Astrocyte (in vitro differentiated cells and primary cell): ENCODE measurements at regions not wholly inside any gene's neighbourhood (a gene's known extent, or its start where the extent isn't known, plus 50 kb on each side); places are given as distances from the start of the nearest gene placed in this dataset.

Experiments used
- DNase-seq: peaks from one replicate; pipeline ENCODE4 v3.0.0-alpha.2; 2010; ENCODE audit warnings: low read depth
- FAIRE-seq: peaks from 2 replicates; lab custom pipeline; 2011; peaks lifted over from hg19 to GRCh38; lab: Jason Lieb, UNC
- H2AFZ ChIP-seq: 2 replicates; pipeline ENCODE4 v1.6.0; 2012; ENCODE audit warnings: low read depth, low read length, inconsistent platforms
- H3K27ac ChIP-seq: 2 replicates; pipeline ENCODE4 v1.5.1; 2011; ENCODE audit warnings: low read depth, low read length, inconsistent platforms
- H3K27me3 ChIP-seq: 2 replicates; pipeline ENCODE4 v1.6.0; 2011; ENCODE audit warnings: low read length, inconsistent platforms; ENCODE audit not compliant: insufficient read depth
- H3K36me3 ChIP-seq: 2 replicates; pipeline ENCODE4 v1.5.1; 2011; ENCODE audit warnings: low read length, inconsistent platforms; ENCODE audit not compliant: insufficient read depth
- H3K4me1 ChIP-seq: 2 replicates; pipeline ENCODE4 v1.5.1; 2011; ENCODE audit warnings: low read length, inconsistent platforms; ENCODE audit not compliant: insufficient read depth
- H3K4me2 ChIP-seq: 2 replicates; pipeline ENCODE4 v1.6.0; 2012; ENCODE audit warnings: low read length, inconsistent platforms
- H3K4me3 ChIP-seq: 2 replicates; pipeline ENCODE4 v1.5.1; 2011; ENCODE audit warnings: low read depth, mild to moderate bottlenecking, low read length, inconsistent platforms; ENCODE audit not compliant: insufficient read depth
- H3K79me2 ChIP-seq: 2 replicates; pipeline ENCODE4 v1.6.0; 2012; ENCODE audit warnings: mild to moderate bottlenecking, low read length, inconsistent platforms; ENCODE audit not compliant: insufficient read depth
- H3K9ac ChIP-seq: 2 replicates; pipeline ENCODE4 v1.6.0; 2012; ENCODE audit warnings: mild to moderate bottlenecking, low read length, inconsistent platforms
- H3K9me3 ChIP-seq: 2 replicates; pipeline ENCODE4 v1.5.1; 2012; ENCODE audit warnings: low read depth, mild to moderate bottlenecking, low read length, inconsistent platforms; ENCODE audit not compliant: insufficient read depth
- H4K20me1 ChIP-seq: 2 replicates; pipeline ENCODE4 v1.6.0; 2012; ENCODE audit warnings: low read length, inconsistent platforms; ENCODE audit not compliant: insufficient read depth
- H3K27ac Mint-ChIP-seq: one replicate; pipeline ENCODE4 v1.8.0; 2021; ENCODE audit warnings: mild to moderate bottlenecking, mixed read lengths; ENCODE audit not compliant: unreplicated experiment
- H3K27me3 Mint-ChIP-seq: one replicate; pipeline ENCODE4 v1.8.0; 2021; ENCODE audit warnings: low read depth, mixed read lengths; ENCODE audit not compliant: unreplicated experiment
- H3K36me3 Mint-ChIP-seq: one replicate; pipeline ENCODE4 v1.8.0; 2021; ENCODE audit warnings: low read depth, mixed read lengths; ENCODE audit not compliant: unreplicated experiment
- H3K4me1 Mint-ChIP-seq: one replicate; pipeline ENCODE4 v1.8.0; 2021; ENCODE audit warnings: low read depth, mixed read lengths; ENCODE audit not compliant: unreplicated experiment
- H3K4me3 Mint-ChIP-seq: one replicate; pipeline ENCODE4 v1.8.0; 2021; ENCODE audit warnings: mild to moderate bottlenecking, moderate library complexity, mixed read lengths; ENCODE audit not compliant: unreplicated experiment
- H3K9me3 Mint-ChIP-seq: one replicate; pipeline ENCODE4 v1.8.0; 2021; ENCODE audit warnings: mild to moderate bottlenecking, mixed read lengths; ENCODE audit not compliant: unreplicated experiment
- EZH2 ChIP-seq: IDR thresholded peaks from 2 replicates; pipeline ENCODE4 v1.6.1; 2012; ENCODE audit warnings: mild to moderate bottlenecking, low read length, inconsistent platforms; ENCODE audit not compliant: insufficient read depth
- TF ChIP-seq, protein P1 (sequence below): IDR thresholded peaks from 2 replicates; pipeline ENCODE4 v1.5.1; 2011; ENCODE audit warnings: low read depth, mild to moderate bottlenecking, inconsistent platforms, low read length, moderate library complexity; ENCODE audit not compliant: insufficient read depth

DNA sequence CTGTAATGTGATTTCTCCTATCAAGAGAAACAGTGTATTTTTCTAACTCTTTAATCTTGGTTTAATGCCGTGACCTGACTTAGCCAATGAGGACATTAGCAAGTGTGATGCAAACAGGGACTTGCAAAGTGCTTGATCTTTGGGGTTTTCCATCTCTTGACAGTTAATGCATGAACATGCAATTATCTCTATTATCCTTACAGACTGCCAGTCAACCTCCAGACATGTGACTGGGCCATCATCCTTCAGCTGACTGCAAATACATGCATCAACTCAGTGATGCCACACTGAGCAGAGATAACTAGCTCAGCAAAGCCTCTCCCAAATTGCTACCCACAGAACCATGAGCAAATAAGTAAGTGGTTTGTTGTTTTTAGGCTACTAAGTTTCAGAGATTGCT is 409.6 kb downstream of the GPAM start:
- Histone ChIP-seq H3K4me3 (no peak overlapping the region), H2AFZ (no peak overlapping the region), H4K20me1 (no peaks in the 10 kb centered on the region), H3K36me3 (no peaks in the 10 kb centered on the region), H3K27me3 (no peaks in the 10 kb centered on the region), H3K9me3 (no peaks in the 10 kb centered on the region), H3K79me2 (no peaks in the 10 kb centered on the region), H3K4me1 (no peaks in the 10 kb centered on the region), H3K9ac (no peak overlapping the region), H3K27ac (no peak overlapping the region), H3K4me2 (no peak overlapping the region)
- no peak overlapping the region for H3K27ac Mint-ChIP-seq
- no peaks in the 10 kb centered on the region for H3K27me3 Mint-ChIP-seq
- no peaks in the 10 kb centered on the region for H3K4me1 Mint-ChIP-seq
- DNase-seq (no peak), FAIRE-seq (no peak)
- no peaks in the 10 kb centered on the region for H3K36me3 Mint-ChIP-seq
- H3K4me3 Mint-ChIP-seq = no peak overlapping the region
- TF ChIP-seq, protein P1, sequence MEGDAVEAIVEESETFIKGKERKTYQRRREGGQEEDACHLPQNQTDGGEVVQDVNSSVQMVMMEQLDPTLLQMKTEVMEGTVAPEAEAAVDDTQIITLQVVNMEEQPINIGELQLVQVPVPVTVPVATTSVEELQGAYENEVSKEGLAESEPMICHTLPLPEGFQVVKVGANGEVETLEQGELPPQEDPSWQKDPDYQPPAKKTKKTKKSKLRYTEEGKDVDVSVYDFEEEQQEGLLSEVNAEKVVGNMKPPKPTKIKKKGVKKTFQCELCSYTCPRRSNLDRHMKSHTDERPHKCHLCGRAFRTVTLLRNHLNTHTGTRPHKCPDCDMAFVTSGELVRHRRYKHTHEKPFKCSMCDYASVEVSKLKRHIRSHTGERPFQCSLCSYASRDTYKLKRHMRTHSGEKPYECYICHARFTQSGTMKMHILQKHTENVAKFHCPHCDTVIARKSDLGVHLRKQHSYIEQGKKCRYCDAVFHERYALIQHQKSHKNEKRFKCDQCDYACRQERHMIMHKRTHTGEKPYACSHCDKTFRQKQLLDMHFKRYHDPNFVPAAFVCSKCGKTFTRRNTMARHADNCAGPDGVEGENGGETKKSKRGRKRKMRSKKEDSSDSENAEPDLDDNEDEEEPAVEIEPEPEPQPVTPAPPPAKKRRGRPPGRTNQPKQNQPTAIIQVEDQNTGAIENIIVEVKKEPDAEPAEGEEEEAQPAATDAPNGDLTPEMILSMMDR = no peak
- no peak for TF ChIP-seq EZH2
- H3K9me3 Mint-ChIP-seq = peaks cover 2% of the 10 kb centered on the region

DNA sequence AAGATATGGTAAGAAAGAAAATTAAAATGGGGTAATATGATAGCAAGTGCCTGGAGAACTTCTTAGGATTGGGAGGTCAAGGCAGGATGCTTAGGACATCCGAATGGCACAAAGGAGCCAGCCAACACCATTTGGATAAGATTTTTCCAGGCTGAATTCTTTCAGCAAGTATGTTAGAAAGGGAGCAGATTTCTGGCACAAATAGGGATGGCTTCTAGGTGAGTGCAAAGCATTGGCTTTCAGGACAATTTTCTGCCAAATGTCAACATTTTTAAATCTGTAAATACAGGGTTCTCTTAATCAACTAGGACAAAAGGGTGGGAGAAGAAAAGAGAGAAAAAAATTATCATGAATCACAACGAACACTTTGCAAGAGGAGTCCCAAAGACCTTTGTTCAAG is 409.1 kb downstream of the GPAM start:
- Histone ChIP-seq H3K9me3 (no peaks in the 10 kb centered on the region), H3K4me1 (no peaks in the 10 kb centered on the region), H2AFZ (no peak overlapping the region), H3K27ac (no peak overlapping the region), H3K36me3 (no peaks in the 10 kb centered on the region), H3K27me3 (no peaks in the 10 kb centered on the region), H3K4me2 (no peak overlapping the region), H4K20me1 (no peaks in the 10 kb centered on the region), H3K4me3 (no peak overlapping the region), H3K9ac (no peak overlapping the region), H3K79me2 (no peaks in the 10 kb centered on the region)
- H3K36me3 Mint-ChIP-seq = no peaks in the 10 kb centered on the region
- peaks cover 2% of the 10 kb centered on the region for H3K9me3 Mint-ChIP-seq
- no peak overlapping the region for H3K4me3 Mint-ChIP-seq
- no peaks in the 10 kb centered on the region for H3K27me3 Mint-ChIP-seq
- no peaks in the 10 kb centered on the region for H3K4me1 Mint-ChIP-seq
- FAIRE-seq = no peak
- H3K27ac Mint-ChIP-seq = no peak overlapping the region
- TF ChIP-seq, protein P1 = no peak
- no peak for TF ChIP-seq EZH2
- DNase-seq = no peak

DNA sequence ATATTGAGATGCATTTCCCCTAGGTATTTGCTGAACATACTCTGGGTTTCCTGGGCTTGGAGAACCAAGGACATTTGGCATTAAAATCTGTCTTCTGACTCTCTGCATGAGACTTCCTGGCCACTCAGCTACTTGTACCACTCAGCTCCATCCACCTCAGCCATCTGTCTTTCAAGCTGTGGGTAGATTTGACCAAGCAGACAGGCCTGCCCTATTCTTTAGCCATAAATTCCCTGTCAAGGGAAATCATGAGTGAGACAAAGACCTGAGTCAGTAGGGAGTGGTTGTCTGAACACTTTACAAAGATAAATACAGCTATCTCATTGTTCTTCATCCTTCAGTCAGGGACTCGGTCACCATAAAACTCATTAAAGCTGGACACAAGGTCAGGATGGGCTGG is 399.1 kb downstream of the GPAM start:
- Histone ChIP-seq H3K27me3 (no peaks in the 10 kb centered on the region), H3K4me1 (no peaks in the 10 kb centered on the region), H3K9ac (no peak overlapping the region), H2AFZ (no peak overlapping the region), H3K4me3 (no peak overlapping the region), H3K36me3 (no peaks in the 10 kb centered on the region), H3K27ac (no peak overlapping the region), H3K4me2 (no peak overlapping the region), H3K79me2 (no peaks in the 10 kb centered on the region), H3K9me3 (peaks cover 3% of the 10 kb centered on the region), H4K20me1 (no peaks in the 10 kb centered on the region)
- Mint-ChIP-seq H3K27me3 (peaks cover 2% of the 10 kb centered on the region), H3K9me3 (no peaks in the 10 kb centered on the region), H3K36me3 (no peaks in the 10 kb centered on the region), H3K4me3 (no peak overlapping the region), H3K4me1 (no peaks in the 10 kb centered on the region), H3K27ac (no peak overlapping the region)
- DNase-seq (no peak), FAIRE-seq (no peak)
- TF ChIP-seq EZH2 = no peak
- TF ChIP-seq, protein P1 = no peak
